H9 (cell line): ENCODE measurements at regions not wholly inside any gene's neighbourhood (a gene's known extent, or its start where the extent isn't known, plus 50 kb on each side); places are given as distances from the start of the nearest gene placed in this dataset.

Experiments used
- DNase-seq: peaks from one replicate; pipeline ENCODE4 v3.0.0-alpha.2; 2017
- H2AFZ ChIP-seq: one replicate; pipeline ENCODE4 v1.6.1; 2013; ENCODE audit warnings: mild to moderate bottlenecking, low read length, control low read depth, moderate library complexity
- H2AK5ac ChIP-seq: 2 replicates; pipeline ENCODE4 v1.6.1; 2013; ENCODE audit warnings: low read length, control low read depth, mixed read lengths; ENCODE audit not compliant: insufficient read length
- H2BK120ac ChIP-seq: one replicate; pipeline ENCODE4 v1.6.1; 2013; ENCODE audit warnings: low read depth, mild to moderate bottlenecking, low read length, control low read depth, inconsistent platforms; ENCODE audit not compliant: poor library complexity, severe bottlenecking
- H2BK12ac ChIP-seq: 2 replicates; pipeline ENCODE4 v1.6.1; 2013; ENCODE audit warnings: low read length, control low read depth, mixed read lengths, low read depth; ENCODE audit not compliant: insufficient read length
- H2BK15ac ChIP-seq: 2 replicates; pipeline ENCODE4 v1.6.1; 2013; ENCODE audit warnings: low read depth, low read length, control low read depth
- H2BK20ac ChIP-seq: one replicate; pipeline ENCODE4 v1.6.1; 2013; ENCODE audit warnings: low read depth, mild to moderate bottlenecking, low read length, control low read depth, inconsistent platforms; ENCODE audit not compliant: poor library complexity, severe bottlenecking
- H2BK5ac ChIP-seq: 2 replicates; pipeline ENCODE4 v1.6.1; 2013; ENCODE audit warnings: low read length, control low read depth, mixed read lengths; ENCODE audit not compliant: insufficient read length
- H3K14ac ChIP-seq: 2 replicates; pipeline ENCODE4 v1.6.1; 2013; ENCODE audit warnings: low read length, control low read depth; ENCODE audit not compliant: insufficient read depth
- H3K18ac ChIP-seq: 2 replicates; pipeline ENCODE4 v1.6.1; 2013; ENCODE audit warnings: low read depth, mild to moderate bottlenecking, mixed read lengths, low read length, control low read depth; ENCODE audit not compliant: insufficient read length
- H3K23ac ChIP-seq: 2 replicates; pipeline ENCODE4 v1.6.1; 2013; ENCODE audit warnings: low read length, control low read depth, mixed read lengths, low read depth; ENCODE audit not compliant: insufficient read length
- H3K23me2 ChIP-seq: 2 replicates; pipeline ENCODE4 v1.6.1; 2013; ENCODE audit warnings: low read depth, mild to moderate bottlenecking, mixed read lengths, low read length, control low read depth; ENCODE audit not compliant: insufficient read length, poor library complexity, severe bottlenecking
- H3K27ac ChIP-seq: 2 replicates; pipeline ENCODE4 v1.5.1; 2013; ENCODE audit warnings: low read length, control low read depth, mixed read lengths, low read depth; ENCODE audit not compliant: insufficient read length
- H3K27me3 ChIP-seq: 2 replicates; pipeline ENCODE4 v1.6.1; 2013; ENCODE audit warnings: low read length, control low read depth, inconsistent platforms; ENCODE audit not compliant: insufficient read depth
- H3K4ac ChIP-seq: 2 replicates; pipeline ENCODE4 v1.6.1; 2013; ENCODE audit warnings: low read depth, mild to moderate bottlenecking, control low read depth, inconsistent platforms, low read length, moderate library complexity
- H3K4me1 ChIP-seq: 2 replicates; pipeline ENCODE4 v1.6.1; 2013; ENCODE audit warnings: low read length, control low read depth, inconsistent platforms; ENCODE audit not compliant: insufficient read depth
- H3K4me2 ChIP-seq: 2 replicates; pipeline ENCODE4 v1.6.1; 2013; ENCODE audit warnings: low read length, control low read depth, mixed read lengths; ENCODE audit not compliant: insufficient read length, insufficient read depth
- H3K56ac ChIP-seq: 2 replicates; pipeline ENCODE4 v1.6.1; 2013; ENCODE audit warnings: low read depth, mild to moderate bottlenecking, mixed read lengths, low read length, control low read depth; ENCODE audit not compliant: insufficient read length
- H3K79me1 ChIP-seq: 2 replicates; pipeline ENCODE4 v1.6.1; 2013; ENCODE audit warnings: low read depth, mild to moderate bottlenecking, moderate library complexity, low read length, control low read depth, inconsistent platforms; ENCODE audit not compliant: insufficient read depth, poor library complexity, severe bottlenecking
- H3K79me2 ChIP-seq: 2 replicates; pipeline ENCODE4 v1.6.1; 2013; ENCODE audit warnings: low read length, control low read depth, inconsistent platforms; ENCODE audit not compliant: insufficient read depth
- H3K9ac ChIP-seq: 2 replicates; pipeline ENCODE4 v1.6.1; 2013; ENCODE audit warnings: low read length, control low read depth, mixed read lengths; ENCODE audit not compliant: insufficient read length; ENCODE audit errors: extremely low read depth
- H3K9me3 ChIP-seq: one replicate; pipeline ENCODE4 v1.6.1; 2013; ENCODE audit warnings: low read depth, low read length, inconsistent platforms; ENCODE audit not compliant: control insufficient read depth
- H3T11ph ChIP-seq: one replicate; pipeline ENCODE4 v1.6.1; 2013; ENCODE audit warnings: mild to moderate bottlenecking, low read length, control low read depth, inconsistent platforms
- H4K20me1 ChIP-seq: one replicate; pipeline ENCODE4 v1.6.1; 2013; ENCODE audit not compliant: control insufficient read depth, insufficient read length, insufficient read depth
- H4K5ac ChIP-seq: 2 replicates; pipeline ENCODE4 v1.6.1; 2013; ENCODE audit warnings: low read depth, mild to moderate bottlenecking, mixed read lengths, low read length, control low read depth; ENCODE audit not compliant: insufficient read length
- H4K8ac ChIP-seq: replicated peaks from 2 replicates; pipeline ENCODE4 v1.6.1; 2013; ENCODE audit warnings: low read length, control low read depth, mixed read lengths, low read depth; ENCODE audit not compliant: insufficient read length
- H4K91ac ChIP-seq: 2 replicates; pipeline ENCODE4 v1.6.1; 2013; ENCODE audit warnings: low read depth, mild to moderate bottlenecking, moderate library complexity, mixed read lengths, low read length, control low read depth; ENCODE audit not compliant: insufficient read length
- H3K27ac Mint-ChIP-seq, 3 experiments: 2 replicates in 2 of 3; 3 replicates in 1 of 3; pipeline ENCODE4 v1.8.0; 2020 to 2021; ENCODE audit warnings: mixed read lengths in 3 of 3, mild to moderate bottlenecking in 1 of 3, moderate library complexity in 1 of 3
- H3K27me3 Mint-ChIP-seq: 2 replicates; pipeline ENCODE4 v1.8.0; 2021; ENCODE audit warnings: low read depth, mild to moderate bottlenecking, moderate library complexity, mixed read lengths
- H3K36me3 Mint-ChIP-seq, 3 experiments: 2 replicates in 2 of 3; 3 replicates in 1 of 3; pipeline ENCODE4 v1.8.0; 2020 to 2021; ENCODE audit warnings: low read depth in 3 of 3, mixed read lengths in 3 of 3; ENCODE audit not compliant: insufficient read depth in 1 of 3
- H3K4me1 Mint-ChIP-seq, 2 experiments: 2 replicates each; pipeline ENCODE4 v1.8.0; 2020; ENCODE audit warnings: mixed read lengths in 2 of 2
- H3K4me3 Mint-ChIP-seq, 2 experiments: 2 replicates in 1 of 2; 3 replicates in 1 of 2; pipeline ENCODE4 v1.8.0; 2020 to 2021; ENCODE audit warnings: mild to moderate bottlenecking in 2 of 2, mixed read lengths in 2 of 2, moderate library complexity in 1 of 2
- H3K9me3 Mint-ChIP-seq, 2 experiments: 2 replicates in 1 of 2; 3 replicates in 1 of 2; pipeline ENCODE4 v1.8.0; 2020; ENCODE audit warnings: mild to moderate bottlenecking in 2 of 2, mixed read lengths in 2 of 2, moderate library complexity in 1 of 2
- CTCF ChIP-seq: fragments of 200-600 bp; sonication (generic); conservative IDR thresholded peaks from 3 replicates; pipeline ENCODE4 v1.8.0; 2021; ENCODE audit warnings: antibody characterized with exemption, mild to moderate bottlenecking
- WGBS: extraction: QIAGEN DNeasy Blood & Tissue Kit; methylation state at CpG from one replicate; pipeline ENCODE4 v1.1.7; 2013; ENCODE audit warnings: missing lambda C conversion rate, low lambda C conversion rate, mixed read lengths; ENCODE audit not compliant: insufficient read length; ENCODE audit errors: extremely low coverage; 5-methylcytosine and 5-hydroxymethylcytosine counted together

- H2BK120ac ChIP-seq = no peak overlapping the region
- H4K20me1 ChIP-seq = no peaks in the 10 kb centered on the region
- H3K56ac ChIP-seq = no peak overlapping the region
- H3K79me2 ChIP-seq = no peaks in the 10 kb centered on the region
- no peak for TF ChIP-seq CTCF
- no peak overlapping the region for H3T11ph ChIP-seq
- no peaks in the 10 kb centered on the region for H3K4me1 ChIP-seq
- H4K8ac ChIP-seq = no peak overlapping the region
- H2AFZ ChIP-seq = no peak overlapping the region
- H4K5ac ChIP-seq = no peak overlapping the region
- no peak overlapping the region for H3K4ac ChIP-seq
- H3K23ac ChIP-seq = no peak overlapping the region
- no peak overlapping the region for H3K4me2 ChIP-seq
- H3K9ac ChIP-seq = no peak overlapping the region
- H2BK15ac ChIP-seq = no peak overlapping the region
- no peak overlapping the region for H3K14ac ChIP-seq
- no peak for DNase-seq
- no peak overlapping the region for H2BK20ac ChIP-seq
- H3K23me2 ChIP-seq = no peaks in the 10 kb centered on the region
- H4K91ac ChIP-seq = no peak overlapping the region
- H3K9me3 ChIP-seq = no peaks in the 10 kb centered on the region
- no peak overlapping the region for H3K27ac Mint-ChIP-seq
- H3K27me3 ChIP-seq = no peaks in the 10 kb centered on the region
- H3K18ac ChIP-seq = no peak overlapping the region
- H3K9me3 Mint-ChIP-seq = peaks cover 3% of the 10 kb centered on the region in 2 experiments; a peak in 3 of 5 replicates
- no peaks in the 10 kb centered on the region for H3K4me1 Mint-ChIP-seq
- H2BK5ac ChIP-seq = no peak overlapping the region
- H3K27ac ChIP-seq = no peak overlapping the region
- no peak overlapping the region for H2BK12ac ChIP-seq
- peaks cover 0 to 7% (median 1%) of the 10 kb centered on the region in 3 experiments; a peak in 2 of 7 replicates for H3K36me3 Mint-ChIP-seq
- H2AK5ac ChIP-seq = no peak overlapping the region
- H3K79me1 ChIP-seq = no peaks in the 10 kb centered on the region
- no peak overlapping the region for H3K4me3 Mint-ChIP-seq
- WGBS = no CpG with 5 or more reads among the region's 1 CpG
- H3K27me3 Mint-ChIP-seq = peaks cover 2% of the 10 kb centered on the region; the same call in 1 of the 2 replicates
These were observed 243.3 kb downstream of the HLX start for GRCh38 chr1:221122501-221122900.
